NT2/D1 (cell line): ENCODE measurements at regions not wholly inside any gene's neighbourhood (a gene's known extent, or its start where the extent isn't known, plus 50 kb on each side); places are given as distances from the start of the nearest gene placed in this dataset.

Experiments used
- DNase-seq: peaks from one replicate; pipeline ENCODE4 v3.0.0-alpha.2; 2011; ENCODE audit warnings: low read depth, low spot score
- H3K27me3 ChIP-seq: 2 replicates; pipeline ENCODE4 v1.6.0; 2011; ENCODE audit warnings: mild to moderate bottlenecking; ENCODE audit not compliant: insufficient read length, insufficient read depth
- H3K36me3 ChIP-seq: 2 replicates; pipeline ENCODE4 v1.6.1; 2011; ENCODE audit warnings: mild to moderate bottlenecking, low read length, mixed read lengths; ENCODE audit not compliant: insufficient read depth, insufficient read length
- H3K4me1 ChIP-seq: 2 replicates; pipeline ENCODE4 v1.5.1; 2011; ENCODE audit not compliant: insufficient read depth, insufficient read length
- H3K4me3 ChIP-seq: 2 replicates; pipeline ENCODE4 v1.5.1; 2011; ENCODE audit warnings: low read depth; ENCODE audit not compliant: insufficient read length
- H3K9ac ChIP-seq: 2 replicates; pipeline ENCODE4 v1.6.0; 2011; ENCODE audit warnings: low read depth; ENCODE audit not compliant: insufficient read length
- H3K9me3 ChIP-seq: 2 replicates; pipeline ENCODE4 v1.5.1; 2011; ENCODE audit warnings: mild to moderate bottlenecking, low read length; ENCODE audit not compliant: insufficient read depth
- SUZ12 ChIP-seq: IDR thresholded peaks from 2 replicates; pipeline ENCODE4 v1.6.1; 2011; ENCODE audit not compliant: insufficient read length, insufficient read depth; ENCODE audit errors: extremely low read depth
- YY1 ChIP-seq: IDR thresholded peaks from 2 replicates; pipeline ENCODE4 v1.6.1; 2011; ENCODE audit not compliant: insufficient read length, insufficient read depth
- ZNF274 ChIP-seq: IDR thresholded peaks from 2 replicates; pipeline ENCODE4 v1.6.1; 2011; ENCODE audit warnings: mild to moderate bottlenecking, low read depth, low read length

GRCh38 chr4:64216741-64217140 is 192.5 kb downstream of the TECRL start:
- no peaks in the 10 kb centered on the region for H3K27me3 ChIP-seq
- no peaks in the 10 kb centered on the region for H3K36me3 ChIP-seq
- no peaks in the 10 kb centered on the region for H3K9me3 ChIP-seq
- H3K4me1 ChIP-seq = no peaks in the 10 kb centered on the region
- H3K9ac ChIP-seq = no peak overlapping the region
- no peak overlapping the region for H3K4me3 ChIP-seq
- TF ChIP-seq YY1 (no peak), ZNF274 (no peak), SUZ12 (no peak)
- no peak for DNase-seq

- no peak for DNase-seq
- no peak overlapping the region for H3K9ac ChIP-seq
- no peaks in the 10 kb centered on the region for H3K36me3 ChIP-seq
- H3K4me3 ChIP-seq = no peak overlapping the region
- H3K9me3 ChIP-seq = no peaks in the 10 kb centered on the region
- no peak for TF ChIP-seq SUZ12
- TF ChIP-seq YY1 = no peak
- no peak for TF ChIP-seq ZNF274
- no peaks in the 10 kb centered on the region for H3K27me3 ChIP-seq
- no peaks in the 10 kb centered on the region for H3K4me1 ChIP-seq
Measured at GRCh38 chr4:64205376-64205775, 203.9 kb downstream of the TECRL start.

GRCh38 chr4:64200001-64200555 is 209.2 kb downstream of the TECRL start:
- H3K27me3 ChIP-seq = no peaks in the 10 kb centered on the region
- TF ChIP-seq ZNF274 = no peak
- TF ChIP-seq YY1 = no peak
- no peak for TF ChIP-seq SUZ12
- H3K4me3 ChIP-seq = no peak overlapping the region
- H3K4me1 ChIP-seq = no peaks in the 10 kb centered on the region
- DNase-seq = no peak
- H3K36me3 ChIP-seq = no peaks in the 10 kb centered on the region
- no peaks in the 10 kb centered on the region for H3K9me3 ChIP-seq
- H3K9ac ChIP-seq = no peak overlapping the region

GRCh38 chr4:64195582-64195981 is 213.7 kb downstream of the TECRL start:
- no peak overlapping the region for H3K9ac ChIP-seq
- no peaks in the 10 kb centered on the region for H3K36me3 ChIP-seq
- DNase-seq = no peak
- TF ChIP-seq YY1 (no peak), ZNF274 (no peak), SUZ12 (no peak)
- no peaks in the 10 kb centered on the region for H3K4me1 ChIP-seq
- H3K4me3 ChIP-seq = no peak overlapping the region
- H3K27me3 ChIP-seq = no peaks in the 10 kb centered on the region
- no peaks in the 10 kb centered on the region for H3K9me3 ChIP-seq

- no peak for DNase-seq
- Histone ChIP-seq H3K4me1 (no peaks in the 10 kb centered on the region), H3K36me3 (no peaks in the 10 kb centered on the region), H3K27me3 (no peaks in the 10 kb centered on the region), H3K9ac (no peak overlapping the region), H3K4me3 (no peak overlapping the region), H3K9me3 (no peaks in the 10 kb centered on the region)
- TF ChIP-seq SUZ12 (no peak), ZNF274 (no peak), YY1 (no peak)
Measured at GRCh38 chr4:64192731-64193412, 216.4 kb downstream of the TECRL start.

GRCh38 chr4:64174247-64174882 is 234.9 kb downstream of the TECRL start:
- Histone ChIP-seq H3K4me1 (no peaks in the 10 kb centered on the region), H3K9ac (no peak overlapping the region), H3K9me3 (no peaks in the 10 kb centered on the region), H3K4me3 (no peak overlapping the region), H3K27me3 (no peaks in the 10 kb centered on the region), H3K36me3 (no peaks in the 10 kb centered on the region)
- TF ChIP-seq ZNF274 = no peak
- no peak for TF ChIP-seq YY1
- no peak for TF ChIP-seq SUZ12
- DNase-seq = no peak

- Histone ChIP-seq H3K9ac (no peak overlapping the region), H3K36me3 (no peaks in the 10 kb centered on the region), H3K4me3 (no peak overlapping the region), H3K4me1 (no peaks in the 10 kb centered on the region), H3K27me3 (no peaks in the 10 kb centered on the region), H3K9me3 (no peaks in the 10 kb centered on the region)
- no peak for TF ChIP-seq ZNF274
- no peak for TF ChIP-seq YY1
- TF ChIP-seq SUZ12 = no peak
- DNase-seq = no peak
Measured at GRCh38 chr4:64166365-64166764, 242.9 kb downstream of the TECRL start.
